ENCODE measurements at regions not wholly inside any gene's neighbourhood (a gene's known extent, or its start where the extent isn't known, plus 50 kb on each side); places are given as distances from the start of the nearest gene placed in this dataset.

DNA sequence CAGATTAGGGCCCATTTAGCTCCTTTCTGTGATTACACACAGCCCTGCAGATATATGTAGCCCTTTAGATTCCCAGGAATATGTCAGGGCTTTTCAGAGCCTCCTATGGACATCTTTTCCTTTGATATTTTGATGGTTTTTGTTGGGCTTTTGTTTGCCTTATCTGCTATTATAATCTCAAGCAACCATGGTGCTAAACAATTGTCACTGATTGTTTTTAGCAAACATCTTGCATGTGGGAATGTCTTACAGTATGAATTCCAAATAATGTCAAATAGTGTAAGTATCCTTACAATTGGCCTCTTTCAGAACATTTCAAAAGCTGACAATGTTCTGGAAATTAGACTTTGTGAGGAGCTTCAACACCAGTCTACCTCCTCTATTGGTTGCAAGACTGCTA is 333.6 kb upstream of the OPRM1 start:
- TF ChIP-seq, protein P1, sequence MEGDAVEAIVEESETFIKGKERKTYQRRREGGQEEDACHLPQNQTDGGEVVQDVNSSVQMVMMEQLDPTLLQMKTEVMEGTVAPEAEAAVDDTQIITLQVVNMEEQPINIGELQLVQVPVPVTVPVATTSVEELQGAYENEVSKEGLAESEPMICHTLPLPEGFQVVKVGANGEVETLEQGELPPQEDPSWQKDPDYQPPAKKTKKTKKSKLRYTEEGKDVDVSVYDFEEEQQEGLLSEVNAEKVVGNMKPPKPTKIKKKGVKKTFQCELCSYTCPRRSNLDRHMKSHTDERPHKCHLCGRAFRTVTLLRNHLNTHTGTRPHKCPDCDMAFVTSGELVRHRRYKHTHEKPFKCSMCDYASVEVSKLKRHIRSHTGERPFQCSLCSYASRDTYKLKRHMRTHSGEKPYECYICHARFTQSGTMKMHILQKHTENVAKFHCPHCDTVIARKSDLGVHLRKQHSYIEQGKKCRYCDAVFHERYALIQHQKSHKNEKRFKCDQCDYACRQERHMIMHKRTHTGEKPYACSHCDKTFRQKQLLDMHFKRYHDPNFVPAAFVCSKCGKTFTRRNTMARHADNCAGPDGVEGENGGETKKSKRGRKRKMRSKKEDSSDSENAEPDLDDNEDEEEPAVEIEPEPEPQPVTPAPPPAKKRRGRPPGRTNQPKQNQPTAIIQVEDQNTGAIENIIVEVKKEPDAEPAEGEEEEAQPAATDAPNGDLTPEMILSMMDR (IDR thresholded peaks at IDR 0.05; ENCODE audit: insufficient read depth, low read depth, low read length), result no peak
- no peak for TF ChIP-seq EZH2 (IDR thresholded peaks at IDR 0.05; ENCODE audit: insufficient read depth, low read length)
